LNCAP (cell line): ENCODE measurements at regions not wholly inside any gene's neighbourhood (a gene's known extent, or its start where the extent isn't known, plus 50 kb on each side); places are given as distances from the start of the nearest gene placed in this dataset.

Source experiments
- TF ChIP-seq, protein P1 (sequence below): fragments of 450-650 bp; IDR thresholded peaks from 2 replicates; pipeline ENCODE4 v1.5.1; 2017; ENCODE audit warnings: mild to moderate bottlenecking

DNA sequence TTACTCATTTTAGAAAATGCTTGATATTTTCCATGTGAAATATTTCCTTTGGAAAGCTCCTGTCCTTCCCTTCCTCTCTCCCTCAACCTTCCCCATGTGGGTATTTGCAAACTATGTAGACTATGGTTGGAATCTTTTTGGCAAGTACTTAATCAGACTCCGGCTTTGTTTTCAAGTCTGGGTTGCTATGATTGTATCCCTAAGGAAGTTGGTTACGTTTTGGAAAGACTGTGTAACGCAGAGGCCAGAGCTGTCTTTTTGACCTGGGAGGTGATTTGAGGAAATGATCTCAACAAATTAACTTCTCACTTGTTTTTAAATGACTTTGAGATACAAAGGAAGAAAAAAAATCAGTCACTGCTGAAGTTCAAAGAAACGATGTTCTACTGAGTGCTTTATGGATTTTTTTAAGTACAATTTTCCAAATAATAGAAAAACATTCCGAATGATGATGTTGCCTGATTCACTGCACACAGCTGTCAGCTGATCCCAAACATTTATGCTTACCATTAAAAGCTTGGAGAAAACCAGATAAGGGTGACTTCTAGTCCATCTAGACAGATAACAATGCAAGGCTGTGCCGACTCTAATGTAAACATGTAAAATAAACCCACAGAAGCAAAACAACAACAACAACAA lies 145.5 kb upstream of the CELF2 start:
- TF ChIP-seq, protein P1, sequence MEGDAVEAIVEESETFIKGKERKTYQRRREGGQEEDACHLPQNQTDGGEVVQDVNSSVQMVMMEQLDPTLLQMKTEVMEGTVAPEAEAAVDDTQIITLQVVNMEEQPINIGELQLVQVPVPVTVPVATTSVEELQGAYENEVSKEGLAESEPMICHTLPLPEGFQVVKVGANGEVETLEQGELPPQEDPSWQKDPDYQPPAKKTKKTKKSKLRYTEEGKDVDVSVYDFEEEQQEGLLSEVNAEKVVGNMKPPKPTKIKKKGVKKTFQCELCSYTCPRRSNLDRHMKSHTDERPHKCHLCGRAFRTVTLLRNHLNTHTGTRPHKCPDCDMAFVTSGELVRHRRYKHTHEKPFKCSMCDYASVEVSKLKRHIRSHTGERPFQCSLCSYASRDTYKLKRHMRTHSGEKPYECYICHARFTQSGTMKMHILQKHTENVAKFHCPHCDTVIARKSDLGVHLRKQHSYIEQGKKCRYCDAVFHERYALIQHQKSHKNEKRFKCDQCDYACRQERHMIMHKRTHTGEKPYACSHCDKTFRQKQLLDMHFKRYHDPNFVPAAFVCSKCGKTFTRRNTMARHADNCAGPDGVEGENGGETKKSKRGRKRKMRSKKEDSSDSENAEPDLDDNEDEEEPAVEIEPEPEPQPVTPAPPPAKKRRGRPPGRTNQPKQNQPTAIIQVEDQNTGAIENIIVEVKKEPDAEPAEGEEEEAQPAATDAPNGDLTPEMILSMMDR, result no peak

DNA sequence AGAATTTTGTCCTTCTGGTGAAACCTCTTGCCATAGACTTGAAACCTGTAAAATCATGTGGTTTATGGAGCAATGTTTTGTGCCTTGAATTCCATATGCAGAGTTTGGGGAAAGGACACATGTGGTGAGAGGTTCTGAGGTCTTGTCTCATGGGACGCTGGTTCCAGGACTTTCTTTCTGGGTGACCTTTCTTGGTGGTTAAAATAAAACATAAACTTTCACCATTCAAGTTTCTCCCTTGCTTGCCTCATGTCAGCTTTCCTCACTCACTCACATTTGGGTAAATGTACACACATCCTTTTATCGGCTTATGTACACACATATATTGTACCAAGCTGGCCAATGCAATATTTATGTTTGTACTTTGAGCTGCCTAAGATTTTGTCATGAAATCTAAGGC lies 144.9 kb upstream of the CELF2 start:
- TF ChIP-seq, protein P1, result no peak

DNA sequence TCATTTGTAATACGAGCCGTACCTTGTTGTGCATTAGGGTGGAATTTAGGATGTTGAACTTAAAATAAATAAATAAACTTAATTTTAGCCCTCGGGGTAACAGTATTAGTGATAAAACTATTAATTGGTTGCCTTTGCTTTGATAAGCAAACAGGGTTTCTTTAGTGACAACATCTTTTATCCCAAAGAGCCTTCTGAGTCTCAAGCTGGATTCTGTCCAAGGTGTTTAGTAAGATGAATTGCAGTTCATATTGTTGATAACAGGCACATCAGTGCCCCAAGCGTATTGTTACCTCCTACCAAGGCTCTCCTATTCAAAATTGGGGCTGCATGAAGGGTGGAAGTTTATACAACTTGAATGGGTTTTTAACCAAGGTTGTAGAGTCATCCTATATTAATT lies 144.4 kb upstream of the CELF2 start:
- TF ChIP-seq, protein P1, result no peak

DNA sequence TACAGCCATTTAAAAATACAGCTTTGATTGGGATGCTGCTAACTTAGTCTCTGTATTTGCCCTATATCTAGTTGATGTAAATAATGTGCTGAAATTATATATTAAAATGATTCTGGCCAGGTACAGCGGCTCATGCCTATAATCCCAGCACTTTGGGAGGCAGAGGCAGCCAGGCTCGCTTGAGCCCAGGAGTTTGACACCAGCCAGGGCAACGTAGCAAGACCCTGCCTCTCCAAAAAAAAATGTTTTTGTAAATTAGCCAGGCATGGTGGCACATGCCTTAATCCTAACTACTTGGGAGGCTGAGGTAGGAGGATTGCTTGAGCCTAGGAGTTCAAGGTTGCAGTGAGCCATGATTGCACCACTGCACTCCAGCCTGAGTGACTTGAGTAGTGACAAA lies 143.8 kb upstream of the CELF2 start:
- TF ChIP-seq, protein P1, result no peak

DNA sequence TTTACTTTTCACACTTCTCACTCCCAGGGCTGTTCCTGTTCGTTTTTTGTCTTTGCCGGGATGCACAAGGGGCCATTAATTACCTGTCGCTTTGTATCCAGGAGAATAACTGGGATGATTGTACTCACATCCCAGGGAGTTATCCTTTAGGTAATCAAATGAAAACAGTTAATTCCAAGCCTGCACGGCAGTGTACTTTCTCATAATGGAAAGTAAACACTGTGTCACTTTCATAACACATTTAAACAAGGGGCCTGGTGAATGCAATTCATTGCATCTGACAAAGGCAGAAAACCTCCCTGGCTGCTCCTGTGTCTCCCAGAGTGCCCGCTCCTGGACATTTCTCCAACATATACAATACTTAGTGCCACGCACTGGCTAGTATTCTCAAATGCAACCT lies 138.7 kb upstream of the CELF2 start:
- TF ChIP-seq, protein P1, result no peak

DNA sequence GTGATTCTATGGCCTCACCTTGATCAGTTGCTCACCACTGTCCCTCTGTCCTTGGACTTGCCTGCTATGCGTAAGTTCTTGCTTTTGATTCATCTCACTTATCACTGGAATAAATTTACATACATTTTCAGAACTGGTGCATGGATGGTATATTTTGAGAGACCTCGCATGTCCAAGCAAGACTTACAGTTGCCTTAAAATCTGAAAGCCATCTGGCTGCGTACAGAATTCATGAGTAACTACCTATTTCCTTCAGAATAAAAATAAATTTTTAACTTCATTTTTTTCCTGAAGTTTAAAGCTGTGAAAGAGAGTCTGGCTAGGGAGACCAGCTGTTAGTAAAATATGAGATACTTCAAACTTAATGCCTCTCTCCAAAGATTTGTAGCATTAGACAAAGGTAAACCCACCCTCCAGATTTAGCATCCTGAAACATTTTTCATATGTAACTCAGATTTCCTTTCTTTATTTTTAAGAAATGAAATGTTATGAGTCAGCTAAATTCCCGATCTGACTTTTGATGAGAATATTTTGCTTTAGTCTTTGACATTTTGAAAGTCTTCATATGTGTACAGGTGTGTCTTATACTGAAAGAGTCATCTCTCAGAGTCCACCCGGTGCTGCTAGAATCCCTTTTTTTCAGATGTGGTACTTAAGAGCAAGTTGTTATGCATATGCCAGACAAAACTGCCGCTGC lies 136.4 kb upstream of the CELF2 start:
- TF ChIP-seq, protein P1, result no peak

DNA sequence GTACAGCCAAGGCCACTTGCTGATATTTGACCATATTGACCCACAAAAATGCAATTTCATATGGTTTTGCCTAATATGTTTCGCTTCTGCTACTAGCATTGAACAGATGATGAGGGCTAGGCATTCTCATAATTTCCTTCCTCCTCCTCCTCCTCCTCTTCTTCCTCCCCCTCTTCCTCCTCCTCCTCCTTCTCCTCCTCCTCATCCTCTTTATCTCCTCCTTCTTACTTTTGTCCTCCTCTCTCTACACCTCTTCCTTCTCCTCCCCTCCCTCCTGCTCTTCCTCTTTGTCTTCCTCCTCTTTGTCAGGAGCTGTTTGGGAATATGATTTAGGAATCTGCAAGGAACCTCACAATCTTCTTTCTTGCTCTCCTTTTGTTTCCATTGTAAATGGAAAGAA lies 133.9 kb upstream of the CELF2 start:
- TF ChIP-seq, protein P1, result no peak
